ENCODE measurements at regions not wholly inside any gene's neighbourhood (a gene's known extent, or its start where the extent isn't known, plus 50 kb on each side); places are given as distances from the start of the nearest gene placed in this dataset.

- WGBS, 2 donors, result 75 to 82% methylated on average over 3 of the region's 3 CpGs
- ATAC-seq (no peak), DNase-seq (no peak)
- Histone ChIP-seq H3K4me3 (no peak overlapping the region), H3K36me3 (no peaks in the 10 kb centered on the region), H3K27me3 (peaks cover 0 to 25% (median 6%) of the 10 kb centered on the region in 7 donors), H3K9me3 (no peaks in the 10 kb centered on the region), H3K27ac (no peak overlapping the region), H3K4me1 (peaks cover 0 to 6% (median 0%) of the 10 kb centered on the region in 9 donors)
- no peak for TF ChIP-seq CTCF (IDR thresholded peaks at IDR 0.05)
- intact Hi-C loops (cut with DNase I), result no loop called here
Observed at GRCh38 chr4:54152846-54153600, 53.1 kb downstream of the GSX2 start.

- no peaks in the 10 kb centered on the region for H3K4me1 ChIP-seq
- TF ChIP-seq CTCF (IDR thresholded peaks at IDR 0.05), result no peak
- ATAC-seq, result no peak
Observed at GRCh38 chr4:54155936-54156335, 56.0 kb downstream of the GSX2 start.

GRCh38 chr4:54157606-54158005, 57.6 kb downstream of the GSX2 start:
- ATAC-seq (no peak), DNase-seq (no peak)
- no peaks in the 10 kb centered on the region for H3K4me1 ChIP-seq
- no peak overlapping the region for H3K27ac ChIP-seq
- no peaks in the 10 kb centered on the region for H3K36me3 ChIP-seq
- intact Hi-C loops (cut with DNase I), result no loop called here
- peaks cover 0 to 29% (median 7%) of the 10 kb centered on the region in 11 donors for H3K9me3 ChIP-seq
- TF ChIP-seq CTCF (IDR thresholded peaks at IDR 0.05), result no peak
- H3K4me3 ChIP-seq, result no peak overlapping the region
- peaks cover 0 to 3% (median 0%) of the 10 kb centered on the region in 7 donors for H3K27me3 ChIP-seq

More at GRCh38 chr4:54155936-54156335, 56.0 kb downstream of the GSX2 start:
- Histone ChIP-seq H3K27ac (no peak overlapping the region), H3K36me3 (no peaks in the 10 kb centered on the region), H3K27me3 (peaks cover 0 to 6% (median 0%) of the 10 kb centered on the region in 7 donors), H3K9me3 (peaks cover 0 to 22% (median 7%) of the 10 kb centered on the region in 11 donors), H3K4me3 (no peak overlapping the region)
- intact Hi-C loops (cut with DNase I), result no loop called here
- 83 to 94% methylated on average over 1 of the region's 1 CpG for WGBS, 2 donors
- DNase-seq, result no peak

DNA sequence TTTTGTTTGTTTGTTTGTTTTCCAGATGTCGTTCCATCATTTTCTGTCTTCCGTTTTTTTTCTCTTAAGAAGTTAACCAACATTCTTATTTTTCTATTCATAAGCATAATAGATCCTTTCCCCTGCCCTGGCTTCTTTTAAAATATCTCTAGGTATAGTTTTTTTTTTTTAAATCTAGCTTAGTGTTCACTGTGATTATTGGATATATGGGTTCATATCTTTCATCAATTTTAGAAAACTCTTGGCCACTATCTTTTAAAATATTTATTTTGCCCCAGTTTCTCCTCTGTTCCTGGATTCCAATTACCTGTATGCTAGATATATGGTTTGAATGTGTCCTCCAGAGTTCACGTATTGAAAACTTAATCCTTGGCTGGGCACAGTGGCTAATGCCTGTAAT, 59.6 kb downstream of the GSX2 start:
- ATAC-seq (no peak), DNase-seq (no peak)
- intact Hi-C loops (cut with DNase I), result no loop called here
- Histone ChIP-seq H3K9me3 (peaks cover 0 to 29% (median 7%) of the 10 kb centered on the region in 11 donors), H3K27ac (no peak overlapping the region), H3K4me3 (no peak overlapping the region), H3K27me3 (peaks cover 0 to 3% (median 0%) of the 10 kb centered on the region in 7 donors), H3K36me3 (no peaks in the 10 kb centered on the region), H3K4me1 (no peaks in the 10 kb centered on the region)
- WGBS, 2 donors, result 62 to 65% methylated on average over 3 of the region's 3 CpGs
- TF ChIP-seq CTCF (IDR thresholded peaks at IDR 0.05), result no peak
